Progenitor cell of endocrine pancreas (in vitro differentiated cells): ENCODE measurements at regions not wholly inside any gene's neighbourhood (a gene's known extent, or its start where the extent isn't known, plus 50 kb on each side); places are given as distances from the start of the nearest gene placed in this dataset.

Experiments
- DNase-seq: peaks from one replicate; pipeline ENCODE4 v3.0.0; 2021; ENCODE audit warnings: low spot score; ENCODE audit not compliant: unreplicated experiment
- H3K27ac Mint-ChIP-seq: 2 replicates; pipeline ENCODE4 v1.8.0; 2021; ENCODE audit warnings: mild to moderate bottlenecking, moderate library complexity, mixed read lengths
- H3K27me3 Mint-ChIP-seq: 2 replicates; pipeline ENCODE4 v1.8.0; 2021; ENCODE audit warnings: mixed read lengths
- H3K36me3 Mint-ChIP-seq: 2 replicates; pipeline ENCODE4 v1.8.0; 2022; ENCODE audit warnings: mixed read lengths; ENCODE audit not compliant: insufficient read depth
- H3K4me1 Mint-ChIP-seq: 2 replicates; pipeline ENCODE4 v1.8.0; 2021; ENCODE audit warnings: low read depth, mixed read lengths
- H3K4me3 Mint-ChIP-seq: 2 replicates; pipeline ENCODE4 v1.8.0; 2021; ENCODE audit warnings: low read depth, mild to moderate bottlenecking, moderate library complexity, mixed read lengths
- H3K9me3 Mint-ChIP-seq: 2 replicates; pipeline ENCODE4 v1.8.0; 2021; ENCODE audit warnings: low read depth, mixed read lengths
- CTCF ChIP-seq: fragments of 200-600 bp; sonication (generic); IDR thresholded peaks from one replicate; pipeline ENCODE4 v1.5.0; 2021; ENCODE audit warnings: antibody characterized with exemption, mild to moderate bottlenecking; ENCODE audit not compliant: unreplicated experiment

- no peak for DNase-seq
- no peak overlapping the region for H3K4me3 Mint-ChIP-seq
Measured at GRCh38 chr3:167166594-167167253, 213.4 kb downstream of the ZBBX start.

GRCh38 chr3:167166012-167166411 is 214.1 kb downstream of the ZBBX start:
- Mint-ChIP-seq H3K4me3 (no peak overlapping the region), H3K27me3 (no peaks in the 10 kb centered on the region), H3K27ac (no peak overlapping the region), H3K9me3 (no peaks in the 10 kb centered on the region), H3K4me1 (peaks cover 20% of the 10 kb centered on the region), H3K36me3 (no peaks in the 10 kb centered on the region)
- no peak for DNase-seq
- no peak for TF ChIP-seq CTCF

More at GRCh38 chr3:167166594-167167253, 213.4 kb downstream of the ZBBX start:
- Mint-ChIP-seq H3K9me3 (no peaks in the 10 kb centered on the region), H3K4me1 (peaks cover 20% of the 10 kb centered on the region), H3K27me3 (no peaks in the 10 kb centered on the region), H3K27ac (no peak overlapping the region), H3K36me3 (no peaks in the 10 kb centered on the region)
- no peak for TF ChIP-seq CTCF

- no peaks in the 10 kb centered on the region for H3K9me3 Mint-ChIP-seq
- no peak overlapping the region for H3K4me3 Mint-ChIP-seq
- peaks cover 20% of the 10 kb centered on the region for H3K4me1 Mint-ChIP-seq
- no peak for DNase-seq
- H3K27ac Mint-ChIP-seq, result no peak overlapping the region
- no peaks in the 10 kb centered on the region for H3K36me3 Mint-ChIP-seq
- H3K27me3 Mint-ChIP-seq, result no peaks in the 10 kb centered on the region
- TF ChIP-seq CTCF, result no peak
Measured at GRCh38 chr3:167163580-167163979, 216.5 kb downstream of the ZBBX start.

- DNase-seq, result no peak
Measured at GRCh38 chr3:167162083-167162482, 218.0 kb downstream of the ZBBX start.

GRCh38 chr3:167160781-167161180 is 219.3 kb downstream of the ZBBX start:
- no peak overlapping the region for H3K4me3 Mint-ChIP-seq
- peaks cover 11% of the 10 kb centered on the region for H3K9me3 Mint-ChIP-seq
- no peak overlapping the region for H3K27ac Mint-ChIP-seq
- peaks cover 4% of the 10 kb centered on the region for H3K4me1 Mint-ChIP-seq
- DNase-seq, result no peak
- no peaks in the 10 kb centered on the region for H3K27me3 Mint-ChIP-seq
- TF ChIP-seq CTCF, result no peak
- no peaks in the 10 kb centered on the region for H3K36me3 Mint-ChIP-seq

More at GRCh38 chr3:167162083-167162482, 218.0 kb downstream of the ZBBX start:
- H3K9me3 Mint-ChIP-seq, result peaks cover 5% of the 10 kb centered on the region
- no peak for TF ChIP-seq CTCF
- H3K4me3 Mint-ChIP-seq, result no peak overlapping the region
- no peaks in the 10 kb centered on the region for H3K36me3 Mint-ChIP-seq
- H3K27me3 Mint-ChIP-seq, result no peaks in the 10 kb centered on the region
- peaks cover 13% of the 10 kb centered on the region for H3K4me1 Mint-ChIP-seq
- H3K27ac Mint-ChIP-seq, result no peak overlapping the region
